ENCODE measurements at regions not wholly inside any gene's neighbourhood (a gene's known extent, or its start where the extent isn't known, plus 50 kb on each side); places are given as distances from the start of the nearest gene placed in this dataset.

DNA sequence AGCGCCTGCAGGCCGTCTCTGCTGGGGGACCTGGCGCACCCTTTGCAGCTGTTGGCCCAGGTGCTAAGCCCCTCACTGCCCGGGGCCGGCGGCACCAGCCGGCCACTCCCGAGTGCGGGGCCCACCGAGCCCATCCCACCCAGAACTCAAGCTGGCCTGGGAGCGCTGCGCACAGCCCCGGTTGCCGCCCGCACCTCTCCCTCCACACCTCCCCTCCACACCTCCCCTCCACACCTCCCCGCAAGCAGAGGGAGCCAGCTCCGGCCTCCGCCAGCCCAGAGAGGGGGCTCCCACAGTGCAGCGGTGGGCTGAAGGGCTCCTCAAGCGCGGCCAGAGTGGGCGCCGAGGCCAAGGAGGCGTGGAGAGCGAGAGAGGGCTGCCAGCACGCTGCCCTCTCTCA, 177.8 kb upstream of the KAZN start:
- H3K4me3 ChIP-seq (replicated peaks in 1 of 3; ENCODE audit: insufficient read depth in 1 of 3, low read depth in 2 of 3, low read length in 3 of 3): no peak overlapping the region
- no peak for DNase-seq (ENCODE audit: low spot score)
- CTCF ChIA-PET (ENCODE audit: low intra/inter-chr PET ratio, low total read pairs): no interaction called here
- WGBS (ENCODE audit: low lambda C conversion rate): 54% methylated on average over 23 of the region's 26 CpGs
- no peak for ATAC-seq
- no peaks in the 10 kb centered on the region for H3K4me1 ChIP-seq (ENCODE audit: insufficient read depth, low read length)
- intact Hi-C loops (cut with micrococcal nuclease; ENCODE audit: unreplicated experiment): no loop called here
- POLR2A ChIA-PET: no interaction called here
- no TSS peak for BruUV-seq (replicated peaks)
- H4K20me1 ChIP-seq (ENCODE audit: insufficient read depth, low read length): no peaks in the 10 kb centered on the region
- no peaks in the 10 kb centered on the region for H3K9me3 ChIP-seq (ENCODE audit: low read length)
- H3K27me3 ChIP-seq (ENCODE audit: control insufficient read depth in 1 of 2, insufficient read depth in 2 of 2, low read length in 2 of 2): no peaks in the 10 kb centered on the region; a peak in 1 of 5 replicates
- no peak overlapping the region for H3K4me2 ChIP-seq (ENCODE audit: low read depth, low read length)
- H3K27ac ChIP-seq (ENCODE audit: extremely low read length, insufficient read depth, low read length): no peak overlapping the region
- no peak overlapping the region for H3K9ac ChIP-seq (ENCODE audit: insufficient read depth, low read depth, low read length)
- in situ Hi-C loops (cut with HindIII; ENCODE audit: extremely low pct_ligation_motif_present, low pct_unique_long_range_greater_than_20kb): no loop called here
- TF ChIP-seq PAF1 (CRISPR knock-in tag; IDR thresholded peaks at IDR 0.05): no peak
- no peak for TF ChIP-seq EP300 (IDR thresholded peaks at IDR 0.05; ENCODE audit: low read depth in 2 of 2, low read length in 2 of 2)
- no peak for TF ChIP-seq EP300 (CRISPR knock-in tag; IDR thresholded peaks at IDR 0.05; ENCODE audit: borderline replicate concordance)
- TF ChIP-seq RXRA (CRISPR knock-in tag; IDR thresholded peaks at IDR 0.05): no peak
- TF ChIP-seq, protein P1, sequence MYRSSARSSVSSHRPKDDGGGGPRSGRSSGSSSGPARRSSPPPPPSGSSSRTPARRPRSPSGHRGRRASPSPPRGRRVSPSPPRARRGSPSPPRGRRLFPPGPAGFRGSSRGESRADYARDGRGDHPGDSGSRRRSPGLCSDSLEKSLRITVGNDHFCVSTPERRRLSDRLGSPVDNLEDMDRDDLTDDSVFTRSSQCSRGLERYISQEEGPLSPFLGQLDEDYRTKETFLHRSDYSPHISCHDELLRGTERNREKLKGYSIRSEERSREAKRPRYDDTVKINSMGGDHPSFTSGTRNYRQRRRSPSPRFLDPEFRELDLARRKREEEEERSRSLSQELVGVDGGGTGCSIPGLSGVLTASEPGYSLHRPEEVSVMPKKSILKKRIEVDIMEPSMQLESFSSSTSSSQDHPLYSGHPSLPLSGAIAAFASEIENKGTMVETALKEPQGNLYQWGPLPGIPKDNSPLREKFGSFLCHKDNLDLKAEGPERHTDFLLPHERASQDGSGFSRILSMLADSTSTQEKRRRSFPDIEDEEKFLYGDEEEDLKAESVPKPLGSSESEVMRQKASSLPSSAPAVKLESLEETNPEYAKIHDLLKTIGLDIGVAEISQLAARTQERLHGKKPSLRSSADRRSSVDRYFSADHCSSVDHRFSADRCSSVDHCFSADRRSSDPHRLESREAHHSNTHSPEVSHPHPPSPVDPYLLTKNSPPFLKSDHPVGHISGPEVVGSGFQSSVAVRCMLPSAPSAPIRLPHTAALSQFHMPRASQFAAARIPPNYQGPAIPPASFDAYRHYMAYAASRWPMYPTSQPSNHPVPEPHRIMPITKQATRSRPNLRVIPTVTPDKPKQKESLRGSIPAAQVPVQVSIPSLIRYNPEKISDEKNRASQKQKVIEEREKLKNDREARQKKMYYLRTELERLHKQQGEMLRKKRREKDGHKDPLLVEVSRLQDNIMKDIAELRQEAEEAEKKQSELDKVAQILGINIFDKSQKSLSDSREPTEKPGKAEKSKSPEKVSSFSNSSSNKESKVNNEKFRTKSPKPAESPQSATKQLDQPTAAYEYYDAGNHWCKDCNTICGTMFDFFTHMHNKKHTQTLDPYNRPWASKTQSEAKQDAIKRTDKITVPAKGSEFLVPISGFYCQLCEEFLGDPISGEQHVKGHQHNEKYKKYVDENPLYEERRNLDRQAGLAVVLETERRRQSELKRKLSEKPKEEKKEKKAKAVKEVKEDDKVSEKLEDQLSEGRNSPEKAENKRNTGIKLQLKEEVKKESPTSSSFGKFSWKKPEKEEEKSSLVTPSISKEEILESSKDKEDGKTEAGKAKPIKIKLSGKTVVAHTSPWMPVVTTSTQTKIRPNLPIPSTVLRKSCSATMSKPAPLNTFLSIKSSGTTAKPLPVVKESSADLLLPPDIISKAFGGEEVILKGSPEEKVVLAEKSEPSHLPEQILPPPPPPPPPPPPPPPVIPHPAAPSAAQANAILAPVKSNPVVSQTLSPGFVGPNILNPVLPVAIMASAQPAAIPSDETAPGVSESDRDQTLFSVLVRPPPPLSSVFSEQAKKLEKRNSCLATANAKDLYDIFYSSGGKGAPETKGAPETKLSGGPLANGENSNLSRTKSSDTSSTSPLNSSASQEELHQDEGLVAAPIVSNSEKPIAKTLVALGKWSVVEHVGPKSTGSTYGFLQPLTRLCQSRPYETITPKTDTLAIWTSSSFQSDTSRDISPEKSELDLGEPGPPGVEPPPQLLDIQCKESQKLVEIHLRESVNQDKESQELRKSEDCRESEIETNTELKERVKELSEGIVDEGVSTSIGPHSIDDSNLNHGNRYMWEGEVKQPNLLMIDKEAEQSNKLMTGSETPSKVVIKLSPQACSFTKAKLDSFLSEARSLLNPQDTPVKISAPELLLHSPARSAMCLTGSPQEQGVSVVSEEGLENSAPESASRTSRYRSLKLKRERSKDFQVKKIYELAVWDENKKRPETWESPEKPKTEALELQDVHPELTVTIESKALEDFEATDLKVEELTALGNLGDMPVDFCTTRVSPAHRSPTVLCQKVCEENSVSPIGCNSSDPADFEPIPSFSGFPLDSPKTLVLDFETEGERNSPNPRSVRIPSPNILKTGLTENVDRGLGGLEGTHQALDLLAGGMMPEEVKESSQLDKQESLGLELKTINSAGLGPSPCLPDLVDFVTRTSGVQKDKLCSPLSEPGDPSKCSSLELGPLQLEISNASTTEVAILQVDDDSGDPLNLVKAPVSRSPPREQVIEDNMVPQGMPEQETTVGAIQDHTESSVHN (CRISPR knock-in tag; IDR thresholded peaks at IDR 0.05): no peak
- TF ChIP-seq SOX5 (CRISPR knock-in tag; IDR thresholded peaks at IDR 0.05; ENCODE audit: borderline replicate concordance): no peak
- TF ChIP-seq ZNF446 (CRISPR knock-in tag; IDR thresholded peaks at IDR 0.05): no peak
- TF ChIP-seq ZNF10 (CRISPR knock-in tag; IDR thresholded peaks at IDR 0.05; ENCODE audit: borderline replicate concordance, low read depth): no peak
- H3K36me3 ChIP-seq (replicated peaks in 1 of 2; ENCODE audit: control insufficient read depth in 1 of 2, insufficient read depth in 2 of 2, low read length in 2 of 2): no peaks in the 10 kb centered on the region
- H3K79me2 ChIP-seq (ENCODE audit: insufficient read depth, low read length): no peaks in the 10 kb centered on the region
- no peak for FAIRE-seq
- no peak overlapping the region for H2AFZ ChIP-seq (ENCODE audit: low read length)
